ENCODE measurements at regions not wholly inside any gene's neighbourhood (a gene's known extent, or its start where the extent isn't known, plus 50 kb on each side); places are given as distances from the start of the nearest gene placed in this dataset.

DNA sequence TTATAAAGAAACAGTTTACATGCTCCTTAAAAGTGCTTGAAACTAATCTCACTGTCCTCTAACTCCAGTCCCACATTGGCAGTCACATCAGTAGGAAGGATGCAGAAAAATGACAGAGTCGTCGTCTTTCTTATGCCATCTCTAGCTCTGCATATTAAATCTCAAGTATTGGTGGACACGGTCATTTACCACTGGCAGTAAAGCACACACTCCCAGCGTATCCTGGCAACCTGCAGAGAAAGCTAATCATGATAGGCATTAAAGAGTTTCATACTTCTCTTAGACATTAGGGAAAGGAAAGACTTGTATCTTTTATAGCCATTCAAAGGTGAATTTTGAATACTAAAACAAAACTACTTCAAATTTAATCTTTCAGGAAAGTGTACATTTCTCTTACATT, 202.0 kb upstream of the COBL start:
- TF ChIP-seq, protein P1, sequence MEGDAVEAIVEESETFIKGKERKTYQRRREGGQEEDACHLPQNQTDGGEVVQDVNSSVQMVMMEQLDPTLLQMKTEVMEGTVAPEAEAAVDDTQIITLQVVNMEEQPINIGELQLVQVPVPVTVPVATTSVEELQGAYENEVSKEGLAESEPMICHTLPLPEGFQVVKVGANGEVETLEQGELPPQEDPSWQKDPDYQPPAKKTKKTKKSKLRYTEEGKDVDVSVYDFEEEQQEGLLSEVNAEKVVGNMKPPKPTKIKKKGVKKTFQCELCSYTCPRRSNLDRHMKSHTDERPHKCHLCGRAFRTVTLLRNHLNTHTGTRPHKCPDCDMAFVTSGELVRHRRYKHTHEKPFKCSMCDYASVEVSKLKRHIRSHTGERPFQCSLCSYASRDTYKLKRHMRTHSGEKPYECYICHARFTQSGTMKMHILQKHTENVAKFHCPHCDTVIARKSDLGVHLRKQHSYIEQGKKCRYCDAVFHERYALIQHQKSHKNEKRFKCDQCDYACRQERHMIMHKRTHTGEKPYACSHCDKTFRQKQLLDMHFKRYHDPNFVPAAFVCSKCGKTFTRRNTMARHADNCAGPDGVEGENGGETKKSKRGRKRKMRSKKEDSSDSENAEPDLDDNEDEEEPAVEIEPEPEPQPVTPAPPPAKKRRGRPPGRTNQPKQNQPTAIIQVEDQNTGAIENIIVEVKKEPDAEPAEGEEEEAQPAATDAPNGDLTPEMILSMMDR (IDR thresholded peaks at IDR 0.05), result no peak
- TF ChIP-seq EZH2 (IDR thresholded peaks at IDR 0.05), result no peak

All from neural progenitor cell (in vitro differentiated cells).